Left colon (tissue), 2 donors: ENCODE measurements at regions not wholly inside any gene's neighbourhood (a gene's known extent, or its start where the extent isn't known, plus 50 kb on each side); places are given as distances from the start of the nearest gene placed in this dataset.
"Not testable (repeated sequence)": the region's sequence is repeated elsewhere in the genome, so short reads cannot be mapped to it uniquely, and the experiment has no call there.

ENCODE experiments used
- ATAC-seq: fragments of 200-7000 bp; cut with Tn5 transposase; one replicate; pipeline ENCODE4 v1.9.1; 2020; ENCODE audit warnings: mild to moderate bottlenecking, moderate library complexity
- DNase-seq, 2 donors: peaks; one replicate each; pipeline ENCODE4 v3.0.0-alpha.2; 2020
- intact Hi-C, 2 donors: fragments of 100-400 bp; cut with DNase I in 1 of 2; cut with micrococcal nuclease in 1 of 2; formaldehyde crosslinking; loops; one replicate each; pipeline versions ENCODE4 v1.11.2 to v1.14.0; 2022; cut with DNase I, micrococcal nuclease
- donor health status: DM: no; HTN: no; CAD: no.
- donor health status: DM: yes; HTN: yes; CAD: no.

DNA sequence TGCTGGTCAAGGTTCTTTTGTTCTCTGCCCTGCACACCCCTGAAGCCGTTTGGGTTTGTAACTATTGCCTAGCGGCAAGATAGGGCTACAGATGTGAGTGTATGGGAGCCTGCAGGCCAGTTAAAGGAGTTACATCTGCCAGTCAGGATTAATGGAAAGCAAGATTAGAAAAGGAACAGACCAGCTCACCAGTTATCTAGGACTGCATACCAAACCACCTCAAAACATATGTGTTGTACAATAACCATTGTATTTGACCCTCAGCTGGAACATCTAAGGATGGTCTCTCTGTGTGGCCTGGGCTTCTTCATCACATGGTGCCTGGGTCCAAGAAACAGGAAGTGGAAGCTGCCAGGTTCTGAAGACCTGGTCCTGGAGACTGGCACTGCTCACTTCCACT is 52.5 kb upstream of the FBXO28 start:
- ATAC-seq, result no peak
- no peak for DNase-seq
- intact Hi-C loops, result no loop called here

DNA sequence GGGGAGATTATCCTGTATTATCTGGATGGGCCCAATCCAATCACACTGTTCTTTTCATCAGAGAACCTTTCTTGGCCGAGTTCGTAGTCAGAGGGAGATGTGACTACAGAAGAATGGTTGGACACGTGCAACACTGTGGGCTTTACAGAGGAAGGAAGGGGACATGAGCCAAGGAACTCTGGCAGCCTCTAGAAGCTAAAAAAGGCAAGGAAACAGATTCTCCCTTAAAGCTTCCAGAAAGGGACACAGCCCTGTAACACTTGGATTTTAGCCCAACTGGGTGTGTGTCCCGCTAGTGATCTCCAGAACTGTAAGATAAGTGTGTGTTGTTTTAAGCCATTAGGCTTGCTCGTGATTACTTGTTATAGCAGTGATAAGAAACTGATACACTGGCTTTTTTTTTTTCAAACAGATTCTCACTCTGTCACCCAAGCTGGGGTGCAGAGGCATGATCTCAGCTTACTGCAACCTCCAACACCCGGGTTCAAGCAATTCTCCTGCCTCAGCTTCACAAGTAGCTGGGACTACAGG is 53.9 kb upstream of the FBXO28 start:
- DNase-seq, result no peak
- intact Hi-C loops, result no loop called here
- ATAC-seq, result no peak

DNA sequence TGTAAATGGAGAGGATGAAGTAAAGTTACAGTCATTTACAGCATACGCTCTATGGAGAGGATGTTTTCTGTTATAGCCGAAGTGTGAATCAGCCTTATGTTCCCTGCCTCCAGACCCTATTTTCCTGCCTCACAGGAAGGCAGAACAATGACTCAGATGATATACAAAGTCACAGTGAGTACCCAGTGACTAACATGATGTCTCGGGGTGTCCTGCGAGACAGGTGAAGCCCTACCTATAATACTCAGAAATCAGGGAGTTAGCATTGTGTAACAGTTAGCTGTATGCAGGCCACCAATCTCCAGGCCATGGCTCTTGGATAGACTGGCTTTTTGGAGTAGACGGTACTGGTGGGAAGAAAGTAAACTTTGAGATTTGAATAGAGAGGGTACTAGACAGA is 55.6 kb upstream of the FBXO28 start:
- ATAC-seq, result no peak
- intact Hi-C loops, result no loop called here

DNA sequence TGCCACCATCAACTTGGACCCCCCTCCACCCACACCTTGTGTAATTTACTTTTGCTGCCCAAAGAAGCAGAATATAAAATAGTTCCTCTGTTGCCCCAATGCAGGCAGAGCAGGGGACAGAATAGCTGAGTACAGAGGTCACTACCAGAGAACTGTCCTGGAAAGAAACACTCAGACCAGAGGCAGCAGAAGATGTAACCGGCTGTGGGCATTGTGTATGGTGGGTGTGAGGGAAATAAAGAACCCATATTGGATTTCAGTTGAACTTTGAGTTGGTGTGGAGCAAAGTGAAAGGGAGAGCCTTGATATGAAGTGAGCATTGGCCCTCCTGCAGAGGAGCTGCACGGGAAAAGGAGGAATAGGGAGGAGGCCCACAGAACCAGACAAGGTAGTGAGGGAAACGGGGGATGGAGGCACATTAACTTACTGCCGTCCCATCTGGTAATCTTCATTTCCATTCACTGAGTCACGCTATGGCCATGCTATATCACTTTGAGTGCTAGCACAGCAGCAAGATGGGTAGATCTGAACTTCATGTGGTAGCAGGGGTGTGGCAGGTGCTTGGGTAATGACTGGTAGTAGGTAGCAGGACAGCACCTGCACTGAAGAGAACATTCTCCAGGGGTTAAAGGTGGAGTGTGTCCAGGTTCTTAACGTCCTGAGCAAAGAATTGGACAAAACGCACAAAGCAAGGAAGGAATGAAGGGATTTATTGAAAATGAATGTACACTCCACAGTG is 56.3 kb upstream of the FBXO28 start:
- DNase-seq (no peak), ATAC-seq (peak; percentile 74)

More for the DNA sequence above, 55.6 kb upstream of the FBXO28 start:
- DNase-seq, result no peak

DNA sequence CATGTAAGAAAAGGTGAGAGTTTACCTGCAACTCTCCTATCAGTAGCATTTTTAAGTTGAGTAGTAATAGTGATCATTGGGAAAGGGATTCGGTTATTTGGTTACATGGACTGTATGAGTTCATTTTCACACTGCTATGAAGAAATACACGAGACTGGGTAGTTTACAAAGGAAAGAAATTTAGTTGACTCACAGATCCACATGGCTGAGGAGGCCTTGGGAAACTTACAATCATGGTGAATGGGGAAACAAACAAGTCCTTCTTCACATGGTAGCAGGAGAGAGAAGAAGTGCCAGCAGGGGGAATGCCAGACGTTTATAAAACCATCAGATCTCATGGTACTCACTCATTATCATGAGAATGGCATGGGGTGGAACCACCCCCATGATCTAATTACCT is 59.3 kb upstream of the FBXO28 start:
- DNase-seq, result no peak
- intact Hi-C loops, result no loop called here
- ATAC-seq, result no peak

More for the DNA sequence above, 56.3 kb upstream of the FBXO28 start:
- intact Hi-C loops, result no loop called here

DNA sequence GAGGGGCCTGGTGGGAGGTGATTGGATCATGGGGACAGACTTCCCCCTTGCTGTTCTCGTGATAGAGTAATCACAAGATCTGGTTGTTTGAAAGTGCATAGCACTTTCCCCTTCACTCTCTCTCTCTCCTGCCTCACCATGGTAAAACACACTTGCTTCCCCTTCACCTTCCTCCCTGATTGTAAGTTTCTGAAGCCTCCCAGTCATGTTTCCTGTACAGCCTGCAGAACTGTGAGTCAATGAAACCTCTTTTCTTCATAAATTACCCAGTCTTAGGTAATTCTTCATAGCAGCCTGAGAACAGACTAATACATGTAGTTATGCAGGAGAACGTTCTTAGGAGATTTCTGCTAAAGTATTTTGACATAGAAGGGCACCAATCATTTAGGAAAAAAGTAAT is 59.9 kb upstream of the FBXO28 start:
- DNase-seq (no peak), ATAC-seq (no peak)
- intact Hi-C loops, result no loop called here

DNA sequence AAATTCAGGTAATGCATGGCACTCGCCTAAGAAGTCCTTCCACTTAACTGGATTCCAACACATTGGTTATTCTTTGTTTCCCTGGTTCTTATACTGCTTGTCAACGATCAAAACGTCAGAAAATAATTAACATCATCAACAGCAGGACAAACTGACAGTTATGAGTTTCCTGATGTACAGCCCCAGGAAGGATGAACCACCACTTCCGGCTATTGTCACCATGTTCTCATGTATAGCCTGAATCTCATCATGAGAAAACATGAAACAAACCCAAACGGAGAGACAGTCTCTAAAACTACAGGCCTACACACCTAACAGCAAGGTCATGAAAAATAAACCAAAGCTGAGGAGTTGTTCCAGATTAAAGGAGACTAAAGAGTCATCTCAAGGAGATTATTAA is 60.5 kb upstream of the FBXO28 start:
- ATAC-seq (no peak), DNase-seq (no peak)
- intact Hi-C loops, result no loop called here

DNA sequence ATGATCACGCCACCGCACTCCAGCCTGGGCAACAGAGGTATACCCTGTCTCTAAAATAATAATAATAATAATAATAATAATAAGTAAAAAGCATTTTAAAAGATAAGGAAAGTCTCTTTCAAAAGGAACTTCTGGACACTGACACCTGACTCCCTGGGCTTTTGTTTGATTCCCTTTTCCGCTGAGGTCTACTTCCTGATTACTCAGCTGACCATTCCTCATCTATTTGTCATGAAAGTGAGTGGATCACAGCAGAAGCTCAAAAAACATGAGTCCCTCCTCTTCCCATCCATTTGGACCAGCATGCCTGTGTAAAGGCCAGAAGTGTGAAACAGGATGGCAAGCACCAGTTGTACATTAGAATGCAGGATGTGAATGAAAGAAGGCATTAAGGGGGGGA is 61.1 kb upstream of the FBXO28 start:
- no peak for ATAC-seq
- intact Hi-C loops, result no loop called here
- no peak for DNase-seq

DNA sequence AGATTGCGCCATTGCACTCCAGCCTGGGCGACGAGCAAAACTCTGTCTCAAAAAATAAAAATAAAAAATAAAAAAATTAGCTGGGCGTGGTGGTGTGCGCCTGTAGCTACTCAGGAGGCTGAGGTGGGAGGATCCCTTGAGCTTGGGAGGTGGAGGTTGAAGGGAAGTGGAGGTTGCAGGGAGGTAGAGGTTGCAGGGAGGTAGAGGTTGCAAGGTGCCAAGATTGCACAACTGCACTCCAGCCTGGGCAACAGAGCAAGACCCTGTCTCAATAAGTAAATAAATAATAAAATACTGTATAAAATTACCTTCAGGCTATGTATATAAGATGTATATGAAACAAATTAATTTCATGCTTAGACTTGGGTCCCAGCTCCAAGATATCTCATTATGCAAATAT is 62.1 kb upstream of the FBXO28 start:
- ATAC-seq, intact Hi-C loops, DNase-seq: not testable (repeated sequence)

DNA sequence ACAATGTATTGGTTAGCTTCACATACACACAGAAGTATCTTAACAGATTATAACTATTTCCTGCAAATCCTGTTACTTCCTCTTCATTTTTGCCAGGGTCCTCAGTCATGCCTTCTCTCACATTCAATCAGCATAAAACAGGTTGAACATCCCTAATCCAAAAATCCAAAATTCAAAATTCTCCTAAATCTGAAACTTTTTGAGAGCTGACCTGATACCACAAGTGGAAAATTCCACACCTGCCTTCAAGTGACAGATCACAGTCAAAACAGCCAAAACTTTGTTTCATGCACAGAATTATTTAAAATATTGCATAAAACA is 62.9 kb upstream of the FBXO28 start:
- intact Hi-C loops, result no loop called here
- DNase-seq (no peak), ATAC-seq (no peak)

DNA sequence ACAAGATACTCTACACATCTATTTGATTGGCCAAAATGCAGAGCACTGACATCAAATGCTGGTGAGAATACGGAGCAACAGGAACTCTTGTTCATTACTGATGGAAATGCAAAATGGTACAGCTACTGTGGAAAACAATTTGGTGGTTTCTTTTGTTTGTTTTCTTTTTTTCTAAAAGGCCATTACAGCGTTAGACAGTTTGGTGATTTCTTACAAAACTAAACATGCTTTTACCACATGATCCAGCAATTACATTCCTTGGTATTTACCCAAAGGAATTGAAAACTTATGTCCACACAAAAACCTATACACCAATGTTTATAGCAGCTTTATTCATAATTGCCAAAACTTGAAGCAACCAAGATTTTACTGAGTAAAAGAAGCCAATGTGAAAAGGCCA is 66.4 kb upstream of the FBXO28 start:
- intact Hi-C loops, result no loop called here
- ATAC-seq (no peak), DNase-seq (no peak)

DNA sequence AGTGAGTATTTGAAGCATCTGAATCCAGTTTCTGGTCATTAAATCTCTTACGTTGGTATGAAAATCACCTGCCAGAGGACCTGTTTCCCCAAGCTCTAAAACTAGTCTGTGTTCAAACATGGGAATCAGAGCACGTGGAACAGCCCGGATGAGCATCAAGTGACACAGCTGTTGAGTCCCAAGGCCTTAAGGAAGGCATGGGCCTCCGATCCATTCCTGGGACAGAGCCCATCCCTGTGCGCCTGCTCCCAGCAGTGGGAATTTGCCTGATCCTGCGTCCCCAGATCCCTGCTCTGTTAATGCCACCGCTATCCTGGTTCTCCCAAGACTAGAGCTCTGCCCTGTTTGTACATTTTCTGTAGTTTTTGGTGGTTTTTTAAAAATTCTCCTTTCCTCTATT is 68.4 kb upstream of the FBXO28 start:
- intact Hi-C loops, result no loop called here
- ATAC-seq, result no peak
- no peak for DNase-seq

DNA sequence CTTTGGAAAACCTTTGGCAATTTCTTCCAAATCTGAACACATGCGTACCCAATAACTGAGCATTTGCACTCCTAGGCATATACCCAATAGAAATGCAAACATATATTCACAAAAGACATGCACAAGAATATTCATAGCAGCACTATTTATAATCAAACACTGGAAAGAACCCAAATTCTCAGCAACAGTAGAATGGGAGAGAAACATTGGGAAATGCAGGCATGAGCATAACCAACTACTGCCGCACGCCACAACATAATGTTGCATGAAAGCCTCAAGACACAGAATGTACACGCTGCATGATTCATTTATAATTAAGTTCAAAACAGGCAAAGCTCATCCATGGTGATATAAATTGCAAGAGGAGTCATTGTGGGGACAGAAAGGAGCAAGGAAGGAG is 69.5 kb upstream of the FBXO28 start:
- DNase-seq (no peak), ATAC-seq (no peak)
- intact Hi-C loops, result no loop called here

DNA sequence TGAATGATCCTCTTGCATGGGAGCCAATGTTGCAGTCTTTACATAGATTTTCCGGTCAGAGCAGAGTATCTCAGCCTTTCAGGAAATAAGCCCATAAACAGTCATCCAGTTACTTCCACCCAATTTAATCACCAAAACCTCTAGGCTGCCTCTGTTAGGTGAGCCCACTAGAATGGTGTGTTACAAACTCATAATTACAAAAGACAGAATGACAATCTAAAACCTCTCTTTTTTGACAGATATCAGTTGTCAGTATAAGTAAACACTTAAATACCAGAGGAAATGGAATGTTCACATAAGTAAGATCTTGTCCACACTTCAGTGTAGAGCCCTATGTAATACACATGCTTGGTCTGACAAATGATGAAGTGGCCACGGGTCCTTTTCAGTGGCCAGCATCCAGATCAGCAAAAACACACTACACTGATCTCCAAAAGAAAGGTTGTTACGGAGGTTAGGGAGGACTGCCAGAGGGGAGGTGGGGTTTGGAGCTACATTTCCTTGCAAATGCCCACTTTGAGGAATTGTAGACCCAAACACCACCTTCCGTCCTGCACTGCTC is 71.3 kb upstream of the FBXO28 start:
- no peak for ATAC-seq
- intact Hi-C loops, result no loop called here
- no peak for DNase-seq

DNA sequence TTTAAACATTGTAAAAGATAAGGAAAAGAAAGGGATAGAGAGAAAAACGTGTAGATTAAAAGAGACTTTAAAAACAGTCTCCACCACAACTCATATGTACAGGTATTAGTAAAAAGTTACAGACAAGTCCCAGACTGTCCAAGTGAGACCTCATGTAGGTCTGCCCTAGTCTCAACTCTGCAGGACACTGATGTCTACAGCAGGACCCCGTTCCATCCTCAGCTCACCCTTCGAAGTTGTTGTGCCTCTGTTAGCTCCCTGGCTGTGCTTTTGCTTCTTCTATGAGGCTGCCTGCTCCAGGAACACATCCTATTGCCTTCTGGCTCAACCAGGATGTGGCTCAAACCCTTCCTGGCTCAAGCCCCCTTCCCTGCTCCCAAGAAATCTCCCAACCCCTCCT is 72.9 kb upstream of the FBXO28 start:
- ATAC-seq, result no peak
- intact Hi-C loops, result no loop called here
- no peak for DNase-seq

DNA sequence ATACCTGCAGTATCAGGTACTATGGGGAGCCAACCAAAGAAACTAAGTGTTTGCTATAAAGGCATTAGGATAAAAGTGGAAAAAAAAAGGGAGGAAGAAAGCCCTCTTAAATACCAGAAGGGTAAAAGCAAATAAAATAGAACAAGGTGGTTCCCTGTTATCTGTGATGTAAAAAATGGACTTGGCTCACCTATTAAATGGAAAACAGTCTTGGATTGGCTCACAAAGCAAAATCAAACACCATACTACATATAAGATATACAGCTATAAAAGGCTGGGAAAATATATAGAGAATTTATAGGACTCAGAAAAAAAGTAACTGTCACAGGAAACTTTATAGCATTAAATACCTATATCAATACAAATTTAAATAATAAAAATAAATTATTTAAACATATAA is 73.5 kb upstream of the FBXO28 start:
- DNase-seq, result not testable (repeated sequence)

DNA sequence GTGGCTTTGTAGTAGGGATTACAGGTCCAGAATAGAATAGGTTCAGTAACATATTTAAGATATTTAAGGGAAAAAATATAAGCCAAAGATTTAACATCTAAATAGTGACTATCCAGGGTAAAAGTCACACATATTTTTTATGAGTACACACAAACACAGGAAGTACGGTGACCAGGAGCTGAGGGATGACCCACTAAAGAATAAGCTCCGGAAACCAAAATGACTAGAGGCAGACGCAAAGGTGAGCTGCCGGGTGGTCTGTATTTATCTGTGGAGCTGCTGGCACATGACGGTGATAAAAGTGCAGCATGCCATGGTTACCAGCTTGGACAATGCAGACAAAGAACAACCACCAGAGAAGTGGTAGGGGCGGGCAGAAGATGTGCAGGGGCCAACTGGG is 73.9 kb upstream of the FBXO28 start:
- ATAC-seq, result peak; percentile 48
- DNase-seq, result not testable (repeated sequence)

More for the DNA sequence above, 73.5 kb upstream of the FBXO28 start:
- intact Hi-C loops, result not testable (repeated sequence)
- ATAC-seq, result peak; percentile 96

DNA sequence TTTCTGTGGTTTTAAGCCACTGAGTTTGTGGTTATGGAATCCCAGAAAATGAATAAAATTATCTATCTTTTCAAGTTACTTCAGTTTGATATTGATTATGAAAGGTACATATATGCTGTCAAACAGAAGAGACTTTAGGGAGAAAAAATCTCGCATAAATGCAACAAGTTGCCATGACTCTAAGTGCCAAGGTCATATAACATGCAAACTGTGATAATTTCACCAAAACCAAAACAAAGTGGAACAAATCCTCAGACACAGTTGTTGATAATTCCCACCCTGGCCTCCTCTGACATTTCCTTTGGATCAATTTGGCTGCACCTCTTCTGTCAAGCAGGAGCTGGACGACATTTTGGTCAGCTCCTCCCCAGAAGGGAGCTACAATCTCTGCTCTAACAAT is 75.1 kb upstream of the FBXO28 start:
- intact Hi-C loops, DNase-seq, ATAC-seq: not testable (repeated sequence)

More for the DNA sequence above, 73.9 kb upstream of the FBXO28 start:
- intact Hi-C loops, result not testable (repeated sequence)

DNA sequence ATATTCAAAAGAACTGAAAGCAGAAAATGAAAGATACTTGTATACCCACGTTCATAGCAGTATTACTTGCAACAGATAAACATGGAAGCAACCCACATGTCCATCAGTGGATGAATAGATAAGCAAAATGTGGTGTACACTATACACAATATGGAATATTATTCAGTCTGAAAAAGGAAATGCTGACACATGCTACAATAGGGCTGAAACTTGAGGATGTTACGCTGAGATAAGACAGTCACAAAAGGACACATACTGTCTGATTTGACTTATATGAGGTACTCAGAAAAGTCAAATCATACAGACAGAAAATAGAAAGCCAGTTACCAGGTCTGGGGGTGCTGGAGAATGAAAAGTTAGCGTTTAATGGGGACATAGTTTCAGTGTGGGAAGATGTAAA is 76.5 kb upstream of the FBXO28 start:
- DNase-seq, ATAC-seq, intact Hi-C loops: not testable (repeated sequence)

DNA sequence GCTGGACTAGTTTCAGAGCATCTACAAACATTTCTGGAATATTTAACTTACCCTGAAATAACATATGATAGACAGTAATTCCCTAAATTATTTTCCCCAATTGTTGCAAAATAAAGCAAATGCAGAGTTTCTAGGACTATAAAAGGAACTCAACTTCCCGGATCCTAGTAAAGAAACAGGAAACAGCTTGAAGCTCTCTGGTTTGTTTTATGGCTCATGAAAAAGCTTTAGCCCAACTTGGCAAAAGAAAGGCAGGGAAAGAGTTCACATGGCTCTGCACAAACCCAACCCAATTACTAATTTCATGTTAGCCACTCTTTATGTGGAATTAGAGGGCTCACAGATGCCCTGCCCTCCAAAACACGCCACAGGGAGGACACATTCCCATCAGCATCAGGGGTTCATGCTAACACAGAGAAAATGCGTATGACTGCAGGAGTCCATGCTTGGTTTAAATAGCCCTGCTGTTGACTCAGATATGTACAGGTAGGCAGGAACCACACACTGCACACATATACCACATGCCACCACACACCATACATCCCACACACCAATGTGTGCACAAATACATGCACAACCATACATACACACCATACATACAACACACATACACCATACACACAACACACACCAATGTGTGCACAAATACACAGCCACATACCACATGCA is 81.2 kb upstream of the FBXO28 start:
- ATAC-seq, result peak; percentile 78
- DNase-seq, intact Hi-C loops: not testable (repeated sequence)
